Endothelial cell of umbilical vein (primary cell): ENCODE measurements at regions not wholly inside any gene's neighbourhood (a gene's known extent, or its start where the extent isn't known, plus 50 kb on each side); places are given as distances from the start of the nearest gene placed in this dataset.

Experiments used
- EZH2 ChIP-seq: IDR thresholded peaks from 2 replicates; pipeline ENCODE4 v1.6.1; 2012; ENCODE audit warnings: borderline replicate concordance, low read depth, mild to moderate bottlenecking, moderate library complexity, low read length, inconsistent platforms; ENCODE audit not compliant: severe bottlenecking
- FOS ChIP-seq: IDR thresholded peaks from 2 replicates; pipeline ENCODE4 v1.6.1; 2011; ENCODE audit warnings: mild to moderate bottlenecking, low read length, moderate library complexity, borderline replicate concordance; ENCODE audit not compliant: insufficient read depth
- MYC ChIP-seq: IDR thresholded peaks from one replicate; pipeline ENCODE4 v1.6.1; 2011; ENCODE audit warnings: mild to moderate bottlenecking, low read depth, low read length
- POLR2A ChIP-seq: IDR thresholded peaks from 2 replicates; pipeline ENCODE4 v1.6.1; 2012; ENCODE audit warnings: low read depth, mild to moderate bottlenecking, control low read depth, low read length
- POLR2AphosphoS5 ChIP-seq: IDR thresholded peaks from 2 replicates; pipeline ENCODE4 v1.6.1; 2012; ENCODE audit warnings: low read depth, mild to moderate bottlenecking, control low read depth, low read length, moderate library complexity; ENCODE audit not compliant: insufficient read depth
- TF ChIP-seq, protein P1 (sequence below): IDR thresholded peaks from 2 replicates; pipeline ENCODE4 v1.6.1; 2011; ENCODE audit not compliant: insufficient read depth, insufficient read length
- TF ChIP-seq, protein P2 (sequence below), 2 donors: IDR thresholded peaks; 1 replicate in 1 of 2; 2 replicates in 1 of 2; pipeline ENCODE4 v1.5.1; 2011; ENCODE audit warnings: low read length in 2 of 2, mild to moderate bottlenecking in 2 of 2, moderate library complexity in 2 of 2, control low read depth in 1 of 2, inconsistent platforms in 1 of 2, low read depth in 1 of 2; ENCODE audit not compliant: insufficient read depth in 1 of 2; ENCODE audit errors: extremely low read depth in 1 of 2

DNA sequence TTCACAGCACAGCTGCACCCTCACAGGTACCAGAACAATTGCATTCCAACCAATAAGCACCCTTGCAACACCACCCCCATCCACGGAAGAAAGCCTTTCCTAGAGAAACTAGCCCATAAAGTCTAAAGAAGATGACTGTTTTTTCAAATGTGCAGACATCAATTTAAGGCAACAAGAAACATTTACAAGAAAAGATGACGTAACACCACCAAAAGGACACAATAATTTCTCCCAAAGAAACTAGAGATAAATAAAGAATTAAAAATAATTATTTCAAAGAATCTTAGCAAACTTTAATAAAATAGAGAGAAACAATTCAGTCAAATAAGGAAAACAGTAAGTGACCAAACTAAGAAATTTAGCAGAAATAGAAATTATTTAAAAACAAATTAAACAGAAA is 352.3 kb upstream of the ATXN7L3B start:
- TF ChIP-seq POLR2A, result no peak
- TF ChIP-seq, protein P1, sequence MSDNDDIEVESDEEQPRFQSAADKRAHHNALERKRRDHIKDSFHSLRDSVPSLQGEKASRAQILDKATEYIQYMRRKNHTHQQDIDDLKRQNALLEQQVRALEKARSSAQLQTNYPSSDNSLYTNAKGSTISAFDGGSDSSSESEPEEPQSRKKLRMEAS, result no peak
- TF ChIP-seq, protein P2, sequence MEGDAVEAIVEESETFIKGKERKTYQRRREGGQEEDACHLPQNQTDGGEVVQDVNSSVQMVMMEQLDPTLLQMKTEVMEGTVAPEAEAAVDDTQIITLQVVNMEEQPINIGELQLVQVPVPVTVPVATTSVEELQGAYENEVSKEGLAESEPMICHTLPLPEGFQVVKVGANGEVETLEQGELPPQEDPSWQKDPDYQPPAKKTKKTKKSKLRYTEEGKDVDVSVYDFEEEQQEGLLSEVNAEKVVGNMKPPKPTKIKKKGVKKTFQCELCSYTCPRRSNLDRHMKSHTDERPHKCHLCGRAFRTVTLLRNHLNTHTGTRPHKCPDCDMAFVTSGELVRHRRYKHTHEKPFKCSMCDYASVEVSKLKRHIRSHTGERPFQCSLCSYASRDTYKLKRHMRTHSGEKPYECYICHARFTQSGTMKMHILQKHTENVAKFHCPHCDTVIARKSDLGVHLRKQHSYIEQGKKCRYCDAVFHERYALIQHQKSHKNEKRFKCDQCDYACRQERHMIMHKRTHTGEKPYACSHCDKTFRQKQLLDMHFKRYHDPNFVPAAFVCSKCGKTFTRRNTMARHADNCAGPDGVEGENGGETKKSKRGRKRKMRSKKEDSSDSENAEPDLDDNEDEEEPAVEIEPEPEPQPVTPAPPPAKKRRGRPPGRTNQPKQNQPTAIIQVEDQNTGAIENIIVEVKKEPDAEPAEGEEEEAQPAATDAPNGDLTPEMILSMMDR (IDR thresholded peaks at IDR 0.05; ENCODE audit: extremely low read depth in 1 of 2, insufficient read depth in 1 of 2, low read depth in 1 of 2, low read length in 2 of 2), result no peak
- no peak for TF ChIP-seq EZH2
- no peak for TF ChIP-seq POLR2AphosphoS5
- TF ChIP-seq MYC, result no peak
- TF ChIP-seq FOS, result no peak
